SK-N-SH (cell line): ENCODE measurements at regions not wholly inside any gene's neighbourhood (a gene's known extent, or its start where the extent isn't known, plus 50 kb on each side); places are given as distances from the start of the nearest gene placed in this dataset.

Experiments
- CTCF ChIA-PET: fragments of 300-600, 350-600 bp; formaldehyde crosslinking; extraction: SDS; loops from one replicate; lab custom pipeline; 2021; lab: Yijun Ruan, JAX
- POLR2A ChIA-PET: fragments of 350-600 bp; sonication (Branson Sonifier 250); formaldehyde crosslinking; extraction: SDS; loops from one replicate; lab custom pipeline; 2020; ENCODE audit warnings: antibody characterized with exemption, inconsistent platforms; lab: Yijun Ruan, JAX
- DNase-seq: peaks from one replicate; pipeline ENCODE4 v3.0.0; 2012
- H2AFZ ChIP-seq: fragments of 200-600 bp; sonication (generic); 2 replicates; pipeline ENCODE4 v1.8.1; 2016; ENCODE audit warnings: antibody characterized with exemption, mild to moderate bottlenecking, low read depth
- H3F3A ChIP-seq: fragments of 200-600 bp; sonication (generic); replicated peaks from 2 replicates; pipeline ENCODE3; 2016; ENCODE audit warnings: antibody characterized with exemption, mild to moderate bottlenecking; ENCODE audit not compliant: insufficient read depth
- H3K27ac ChIP-seq, 2 experiments: fragments of 200-500 bp in 1 of 2; fragments of 200-600 bp in 1 of 2; sonication (Bioruptor generic) in 1 of 2; sonication (generic), shearing (Covaris generic) in 1 of 2; 2 replicates each; pipeline versions ENCODE4 v1.5.1 to v1.6.1; 2014 to 2016; ENCODE audit warnings: low read depth in 2 of 2, inconsistent platforms in 1 of 2, low read length in 1 of 2, mild to moderate bottlenecking in 1 of 2, mixed read lengths in 1 of 2
- H3K27me3 ChIP-seq: fragments of 200-600 bp; sonication (generic), shearing (Covaris generic); 2 replicates; pipeline ENCODE4 v1.6.1; 2016; ENCODE audit warnings: mixed run types; ENCODE audit not compliant: insufficient read depth
- H3K36me3 ChIP-seq, 2 experiments: fragments of 200-500 bp in 1 of 2; fragments of 200-600 bp in 1 of 2; sonication (Bioruptor generic) in 1 of 2; sonication (generic) in 1 of 2; replicated peaks in 1 of 2; 2 replicates each; pipeline versions ENCODE3 to v1.5.1; 2014 to 2016; ENCODE audit warnings: low read length in 1 of 2, mild to moderate bottlenecking in 1 of 2; ENCODE audit not compliant: insufficient read depth in 2 of 2, control insufficient read depth in 1 of 2
- H3K4me1 ChIP-seq, 2 experiments: fragments of 200-500 bp in 1 of 2; fragments of 200-600 bp in 1 of 2; sonication (Bioruptor generic) in 1 of 2; sonication (generic), shearing (Covaris generic) in 1 of 2; 2 replicates each; pipeline versions ENCODE4 v1.5.1 to v1.6.1; 2014 to 2016; ENCODE audit warnings: low read depth in 1 of 2, low read length in 1 of 2, mixed run types in 1 of 2; ENCODE audit not compliant: insufficient read depth in 2 of 2, control insufficient read depth in 1 of 2
- H3K4me2 ChIP-seq: fragments of 200-600 bp; sonication (generic), shearing (Covaris generic); 2 replicates; pipeline ENCODE4 v1.6.1; 2017; ENCODE audit warnings: mixed run types
- H3K4me3 ChIP-seq, 2 experiments: fragments of 200-500 bp in 1 of 2; fragments of 200-600 bp in 1 of 2; sonication (Bioruptor generic) in 1 of 2; sonication (generic), shearing (Covaris generic) in 1 of 2; 2 replicates each; pipeline versions ENCODE4 v1.5.1 to v1.8.1; 2014 to 2016; ENCODE audit warnings: low read depth in 2 of 2, inconsistent platforms in 1 of 2, low read length in 1 of 2, mild to moderate bottlenecking in 1 of 2, mixed read lengths in 1 of 2, moderate library complexity in 1 of 2
- H3K79me2 ChIP-seq: fragments of 200-600 bp; sonication (generic); 2 replicates; pipeline ENCODE4 v1.8.1; 2017; ENCODE audit warnings: mild to moderate bottlenecking; ENCODE audit not compliant: insufficient read depth
- H3K9ac ChIP-seq: fragments of 200-600 bp; sonication (generic); 2 replicates; pipeline ENCODE4 v1.6.1; 2017; ENCODE audit warnings: mixed run types
- H3K9me2 ChIP-seq: fragments of 200-600 bp; sonication (generic); 2 replicates; pipeline ENCODE4 v1.6.1; 2017; ENCODE audit warnings: mixed run types
- H3K9me3 ChIP-seq: fragments of 200-600 bp; sonication (generic); 2 replicates; pipeline ENCODE4 v1.6.1; 2017; ENCODE audit warnings: mixed run types, mild to moderate bottlenecking, moderate library complexity
- H4K20me1 ChIP-seq: fragments of 200-600 bp; sonication (generic); 2 replicates; pipeline ENCODE4 v1.6.1; 2017; ENCODE audit warnings: mild to moderate bottlenecking, mixed run types; ENCODE audit not compliant: insufficient read depth
- CHD2 ChIP-seq: fragments of 150-350 bp; IDR thresholded peaks from 2 replicates; pipeline ENCODE4 v1.6.1; 2018; ENCODE audit warnings: low read length; ENCODE audit not compliant: partially characterized antibody
- CTCF ChIP-seq: fragments of 200-600 bp; sonication (generic); IDR thresholded peaks from 2 replicates; pipeline ENCODE4 v1.6.1; 2017; ENCODE audit warnings: antibody characterized with exemption, mild to moderate bottlenecking, moderate library complexity
- EP300 ChIP-seq, 2 experiments: IDR thresholded peaks; 2 replicates each; pipeline versions ENCODE4 v1.4.0 to v1.6.1; 2012; ENCODE audit warnings: borderline replicate concordance in 1 of 2, low read depth in 1 of 2, low read length in 1 of 2
- EZH2phosphoT487 ChIP-seq: fragments of 200-600 bp; sonication (generic); IDR thresholded peaks from 2 replicates; pipeline ENCODE4 v1.6.1; 2017; ENCODE audit warnings: low read depth, mixed run types, mild to moderate bottlenecking, antibody characterized with exemption, moderate library complexity, borderline replicate concordance
- FOSL2 ChIP-seq: IDR thresholded peaks from 2 replicates; pipeline ENCODE4 v1.4.0; 2012; ENCODE audit warnings: low read depth, mild to moderate bottlenecking, moderate library complexity, borderline replicate concordance
- FOXM1 ChIP-seq: IDR thresholded peaks from 2 replicates; pipeline ENCODE4 v1.4.0; 2012; ENCODE audit warnings: low read depth, mild to moderate bottlenecking
- GATA2 ChIP-seq: sonication (generic); formaldehyde crosslinking; IDR thresholded peaks from 2 replicates; pipeline ENCODE4 v1.5.0; 2020; ENCODE audit warnings: mild to moderate bottlenecking, missing genetic modification reagents
- JUND ChIP-seq: IDR thresholded peaks from 2 replicates; pipeline ENCODE4 v1.4.0; 2012
- MAX ChIP-seq: IDR thresholded peaks from 2 replicates; pipeline ENCODE4 v1.4.0; 2012; ENCODE audit warnings: low read depth
- MEF2A ChIP-seq: IDR thresholded peaks from 2 replicates; pipeline ENCODE4 v1.4.0; 2012; ENCODE audit warnings: low read depth, borderline replicate concordance
- MXI1 ChIP-seq: IDR thresholded peaks from 2 replicates; pipeline ENCODE4 v1.6.1; 2012; ENCODE audit warnings: mild to moderate bottlenecking, low read depth, low read length, improper control_type of control experiment
- NFIC ChIP-seq: IDR thresholded peaks from 2 replicates; pipeline ENCODE4 v1.4.0; 2012; ENCODE audit warnings: borderline replicate concordance
- NRF1 ChIP-seq: IDR thresholded peaks from 2 replicates; pipeline ENCODE4 v1.6.1; 2012; ENCODE audit warnings: low read depth, mild to moderate bottlenecking, low read length
- PBX3 ChIP-seq: IDR thresholded peaks from 2 replicates; pipeline ENCODE4; 2012
- POLR2AphosphoS5 ChIP-seq: IDR thresholded peaks from 2 replicates; pipeline ENCODE4 v1.6.1; 2012; ENCODE audit warnings: low read depth, low read length
- RCOR1 ChIP-seq: fragments of 150-350 bp; IDR thresholded peaks from 2 replicates; pipeline ENCODE4 v1.6.1; 2017; ENCODE audit warnings: antibody characterized with exemption, low read length
- RFX5 ChIP-seq: IDR thresholded peaks from 2 replicates; pipeline ENCODE4 v1.6.1; 2012; ENCODE audit warnings: mild to moderate bottlenecking, improper control_type of control experiment, low read length
- RXRA ChIP-seq: IDR thresholded peaks from 2 replicates; pipeline ENCODE4 v1.4.0; 2012; ENCODE audit warnings: low read depth, mild to moderate bottlenecking, borderline replicate concordance
- SIN3A ChIP-seq: IDR thresholded peaks from 2 replicates; pipeline ENCODE4 v1.6.1; 2012; ENCODE audit warnings: low read depth, mild to moderate bottlenecking, low read length, moderate library complexity, borderline replicate concordance
- TCF12 ChIP-seq: IDR thresholded peaks from 2 replicates; pipeline ENCODE4 v1.4.0; 2012
- TEAD4 ChIP-seq: IDR thresholded peaks from 2 replicates; pipeline ENCODE4 v1.4.0; 2012; ENCODE audit warnings: mild to moderate bottlenecking, borderline replicate concordance; ENCODE audit not compliant: insufficient read depth
- USF1 ChIP-seq: IDR thresholded peaks from 2 replicates; pipeline ENCODE4 v1.4.0; 2012; ENCODE audit warnings: low read depth, borderline replicate concordance
- WGBS: methylation state at CpG from one replicate; pipeline ENCODE4 v1.1.6; 2017; ENCODE audit warnings: low lambda C conversion rate; 5-methylcytosine and 5-hydroxymethylcytosine counted together

- ChIA-PET POLR2A (no interaction called here), CTCF (interaction anchor here (0.7 to 1.6 kb wide), 3 partner anchors 323 to 1671 kb away, joined by 5 to 6 read pairs (median 5); no protein-coding TSS in a partner anchor)
- Histone ChIP-seq H3K9me2 (no peaks in the 10 kb centered on the region), H3F3A (peaks cover 10% of the 10 kb centered on the region), H3K9me3 (no peaks in the 10 kb centered on the region), H3K36me3 (no peaks in the 10 kb centered on the region), H3K4me2 (no peak overlapping the region), H3K4me1 (peaks cover 6 to 7% of the 10 kb centered on the region in 2 experiments; a peak in 3 of 4 replicates), H3K27ac (peak overlapping the region; percentile 56 to 69), H2AFZ (no peak overlapping the region), H3K9ac (no peak overlapping the region), H3K79me2 (no peaks in the 10 kb centered on the region), H3K27me3 (no peaks in the 10 kb centered on the region), H4K20me1 (no peaks in the 10 kb centered on the region), H3K4me3 (no peak overlapping the region)
- WGBS, result 5% methylated on average over 2 of the region's 2 CpGs
- peak; percentile 83 for TF ChIP-seq TCF12
- TF ChIP-seq EP300 (IDR thresholded peaks at IDR 0.05; ENCODE audit: borderline replicate concordance in 1 of 2, low read depth in 1 of 2, low read length in 1 of 2), result peak in 1 of 2 experiments; percentile 59; a peak in 1 of 4 replicates
- peak; percentile 17; the same call in 1 of the 2 replicates for TF ChIP-seq POLR2AphosphoS5
- peak; percentile 91 for TF ChIP-seq PBX3
- peak; percentile 70 for TF ChIP-seq NFIC
- no peak for TF ChIP-seq RFX5
- peak; percentile 87 for TF ChIP-seq FOSL2
- no peak for TF ChIP-seq RCOR1
- no peak for TF ChIP-seq NRF1
- 0 out of 2 replicates have a peak, but pooled peaks have one; percentile 42 for TF ChIP-seq GATA2 (CRISPR knock-in tag)
- TF ChIP-seq JUND, result peak; percentile 86
- no peak for TF ChIP-seq USF1
- 0 out of 2 replicates have a peak, but pooled peaks have one; percentile 46 for TF ChIP-seq SIN3A
- 0 out of 2 replicates have a peak, but pooled peaks have one; percentile 46 for TF ChIP-seq TEAD4
- 0 out of 2 replicates have a peak, but pooled peaks have one; percentile 18 for TF ChIP-seq MAX
- DNase-seq, result peak; percentile 9
Observed at GRCh38 chr2:67311536-67311935, 85.6 kb upstream of the ETAA1 start.

- Histone ChIP-seq H3K27ac (no peak overlapping the region), H3F3A (peaks cover 10% of the 10 kb centered on the region), H3K9me3 (no peaks in the 10 kb centered on the region), H3K79me2 (no peaks in the 10 kb centered on the region), H2AFZ (no peak overlapping the region), H3K4me3 (no peak overlapping the region), H3K4me1 (peaks cover 7 to 10% of the 10 kb centered on the region in 2 experiments; a peak in 3 of 4 replicates), H4K20me1 (no peaks in the 10 kb centered on the region), H3K9ac (no peak overlapping the region), H3K9me2 (no peaks in the 10 kb centered on the region), H3K27me3 (no peaks in the 10 kb centered on the region), H3K36me3 (no peaks in the 10 kb centered on the region), H3K4me2 (no peak overlapping the region)
- WGBS, result 100% methylated on average over 1 of the region's 1 CpG
- ChIA-PET CTCF (no interaction called here), POLR2A (no interaction called here)
- DNase-seq, result no peak
- TF ChIP-seq TEAD4 (no peak), FOSL2 (no peak), NRF1 (no peak), TCF12 (no peak), CHD2 (no peak), MXI1 (no peak), MAX (no peak), EP300 (IDR thresholded peaks at IDR 0.05; ENCODE audit: borderline replicate concordance in 1 of 2, low read depth in 1 of 2, low read length in 1 of 2) (no peak), EZH2phosphoT487 (no peak), JUND (no peak), MEF2A (no peak), RXRA (no peak), USF1 (no peak), CTCF (no peak), RFX5 (no peak), POLR2AphosphoS5 (no peak), FOXM1 (no peak)
Observed at GRCh38 chr2:67312871-67313270, 84.3 kb upstream of the ETAA1 start.
